ENCODE measurements at regions not wholly inside any gene's neighbourhood (a gene's known extent, or its start where the extent isn't known, plus 50 kb on each side); places are given as distances from the start of the nearest gene placed in this dataset.

DNA sequence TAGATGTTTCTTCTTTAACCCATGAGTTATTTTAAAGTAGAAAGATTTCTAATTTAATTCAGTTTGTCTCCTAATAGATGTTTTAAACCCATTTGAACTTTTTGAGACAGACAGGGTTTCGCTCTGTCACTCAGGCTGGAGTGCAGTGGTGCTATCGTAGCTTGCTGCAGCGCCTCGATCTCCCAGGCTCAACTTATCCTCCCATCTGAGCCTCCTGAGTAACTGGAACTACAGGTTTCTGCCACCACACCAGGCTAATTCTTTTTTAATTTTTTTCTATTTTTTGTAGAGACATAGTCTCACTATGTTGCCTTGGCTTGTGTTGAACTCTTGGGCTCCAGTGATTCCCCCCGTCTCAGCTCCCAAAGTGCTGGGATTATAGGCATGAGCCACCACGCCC lies 53.0 kb upstream of the RAB18 start:
- no peak for DNase-seq

DNA sequence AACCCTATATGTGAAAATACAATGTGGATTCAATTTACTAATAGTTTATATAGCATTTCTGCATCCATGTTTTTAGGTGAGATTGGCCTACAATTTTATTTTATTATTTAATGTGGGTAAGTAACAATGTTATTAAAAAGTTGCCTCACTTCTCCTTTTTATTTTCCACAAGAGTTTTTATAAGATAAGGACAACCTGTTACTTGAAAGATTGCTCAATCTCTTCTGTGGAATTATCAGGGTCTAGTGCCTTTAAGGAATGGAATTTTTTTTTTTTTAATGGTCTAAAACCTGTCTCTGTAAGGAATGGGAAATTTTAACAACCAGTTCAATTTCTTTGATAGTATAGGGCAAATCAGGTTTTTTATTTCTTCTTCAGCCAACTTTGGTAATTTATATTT lies 53.9 kb upstream of the RAB18 start:
- no peak for DNase-seq

DNA sequence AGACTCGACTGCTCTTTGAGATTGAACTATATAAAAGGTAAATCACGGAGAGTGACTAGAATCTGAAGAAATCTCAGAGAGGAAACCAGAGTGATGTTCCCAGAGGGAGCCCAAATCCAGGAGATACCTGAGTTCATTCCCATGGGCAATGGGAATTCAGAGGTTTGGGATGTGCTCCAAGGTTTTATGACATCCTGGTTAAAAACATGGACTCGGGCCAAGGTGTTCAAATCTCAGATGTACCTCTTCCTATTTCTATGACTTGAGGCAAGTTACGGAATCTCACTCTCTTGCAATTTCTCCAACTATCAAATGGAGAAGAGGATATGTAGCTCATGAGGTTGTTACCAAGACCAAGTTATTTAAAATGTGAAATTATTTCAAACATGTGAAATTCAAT lies 54.5 kb upstream of the RAB18 start:
- no peak for DNase-seq

DNA sequence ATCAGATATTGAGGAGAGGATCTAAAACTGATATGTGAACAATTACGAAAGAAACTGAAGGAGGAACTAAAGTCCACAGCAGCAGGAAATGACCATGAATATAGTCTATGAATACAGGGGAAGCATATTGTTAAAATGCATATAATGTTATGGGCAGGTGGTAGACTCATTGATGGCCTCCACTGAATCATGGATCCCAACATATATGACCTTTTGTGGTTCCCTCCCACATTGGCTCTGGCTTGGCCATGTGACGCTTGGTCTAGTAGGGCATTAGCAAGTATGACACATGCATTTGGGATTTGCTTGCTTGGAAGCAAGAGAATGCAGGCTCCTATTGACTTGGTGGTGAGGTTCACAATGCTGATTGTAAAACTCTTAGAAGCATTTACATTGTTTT lies 55.2 kb upstream of the RAB18 start:
- no peak for DNase-seq

DNA sequence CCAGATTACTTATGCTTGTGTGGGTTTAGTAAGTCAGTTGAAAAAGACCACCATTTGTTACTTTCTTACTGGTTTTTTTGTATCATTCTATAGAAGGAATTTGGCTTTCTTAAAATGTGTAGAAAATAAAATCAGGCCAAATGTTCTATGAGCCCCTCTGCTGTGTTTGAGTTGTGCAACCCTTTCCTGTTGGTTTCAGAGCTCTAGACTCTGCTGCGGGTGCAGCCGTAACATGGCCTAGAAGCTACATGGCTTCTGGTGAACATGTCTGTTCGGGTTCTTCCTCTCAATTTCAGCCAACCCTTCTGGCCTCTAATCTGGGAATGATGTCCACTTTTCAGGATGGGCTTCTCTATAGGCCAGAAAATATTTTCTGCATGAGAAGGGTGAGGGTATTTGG lies 56.6 kb upstream of the RAB18 start:
- DNase-seq, result no peak

DNA sequence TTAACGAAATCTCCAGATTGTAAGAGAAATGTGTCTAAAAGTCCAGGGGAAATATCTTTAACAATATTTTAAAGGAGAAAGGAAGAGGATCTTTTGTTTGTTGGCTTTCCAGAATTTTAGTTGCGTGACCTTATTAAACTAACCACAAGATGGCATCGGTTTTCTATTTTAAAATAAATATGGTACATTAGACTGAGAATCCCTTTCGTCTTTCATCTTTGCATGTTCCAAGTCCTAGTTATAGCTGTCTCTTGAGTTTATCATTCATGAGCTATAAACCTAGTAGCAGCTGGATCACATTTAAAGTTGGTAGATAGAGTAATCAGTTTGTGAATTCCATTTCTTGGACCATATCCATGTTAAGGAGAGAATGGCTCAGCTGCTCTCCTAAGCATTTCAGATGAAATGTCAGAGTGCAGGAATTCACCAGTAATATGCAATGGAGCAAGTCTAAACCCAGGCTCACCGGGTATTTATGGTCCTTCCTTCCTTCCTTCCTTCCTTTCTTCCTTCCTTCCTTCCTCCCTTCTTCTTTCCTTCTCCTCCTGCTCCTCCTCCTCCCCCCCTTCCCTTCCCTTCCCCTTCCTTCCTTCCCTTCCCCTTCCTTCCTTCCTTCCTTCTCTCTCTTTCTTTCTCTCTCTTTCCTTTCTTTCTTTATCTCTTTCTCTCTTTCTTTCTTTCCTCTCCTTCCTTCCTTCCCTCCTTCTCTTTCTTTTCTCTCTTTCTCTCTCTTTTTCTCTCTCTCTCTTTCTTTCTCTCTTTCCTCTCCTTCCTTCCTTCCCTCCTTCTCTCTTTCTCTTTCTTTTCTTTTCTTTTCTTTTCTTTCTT lies 57.8 kb upstream of the RAB18 start:
- DNase-seq, result no peak

DNA sequence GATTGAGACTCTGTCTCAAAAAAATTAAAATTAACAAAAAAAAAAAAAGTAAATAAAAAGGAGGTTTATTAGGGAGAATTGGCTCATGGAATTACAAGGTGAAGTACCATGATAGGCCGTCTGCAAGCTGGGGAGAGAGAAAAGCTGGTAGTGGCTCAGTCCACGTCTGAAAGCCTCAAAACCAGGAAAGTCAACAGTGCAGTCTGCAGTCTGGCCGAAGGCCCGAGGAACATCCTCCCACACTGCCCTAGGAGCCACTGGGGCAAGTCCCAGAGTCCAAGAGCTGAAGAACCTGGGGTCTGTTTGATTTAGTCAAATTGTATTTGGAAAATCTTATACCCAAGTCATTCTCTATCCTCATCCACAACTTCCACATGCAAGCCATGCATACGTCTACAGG lies 59.0 kb upstream of the RAB18 start:
- DNase-seq, result no peak

DNA sequence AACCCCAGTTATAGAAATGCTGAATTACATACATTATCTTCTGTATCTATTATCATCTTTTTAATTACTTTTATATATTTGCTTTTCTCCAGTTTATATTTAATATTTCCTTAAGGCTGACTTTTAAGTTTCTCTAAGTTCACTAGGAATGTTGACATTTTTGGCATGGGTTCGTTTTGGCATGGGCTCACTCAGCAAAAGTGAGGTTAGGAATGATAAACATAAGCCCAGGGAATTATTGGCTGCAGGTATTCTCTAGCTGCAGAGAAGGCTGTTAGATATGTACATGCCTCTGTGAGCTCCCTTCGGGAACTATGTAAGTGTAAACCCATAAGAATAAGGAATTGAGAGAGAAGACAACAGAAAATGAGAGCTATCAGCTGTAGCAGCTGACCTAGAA lies 63.6 kb upstream of the RAB18 start:
- DNase-seq, result no peak

DNA sequence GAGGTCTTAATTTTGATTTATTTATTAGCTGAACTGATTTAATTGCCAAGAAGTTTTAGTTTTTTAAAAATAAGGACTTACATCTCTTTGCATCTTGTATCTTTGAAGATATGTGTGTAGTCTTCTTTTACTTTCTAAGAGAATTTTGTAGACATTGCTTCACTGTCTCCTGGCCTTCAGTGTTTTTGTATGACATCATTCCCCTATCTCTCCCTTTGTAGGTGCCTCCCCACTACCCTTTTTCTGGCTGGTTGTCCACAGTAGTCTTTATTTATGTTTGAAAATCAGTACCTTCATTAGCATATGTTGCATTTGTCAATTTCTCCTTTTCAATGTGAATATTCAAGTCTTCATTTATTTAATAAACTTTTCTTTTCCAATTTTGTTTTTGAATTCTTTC lies 64.1 kb upstream of the RAB18 start:
- DNase-seq, result no peak

DNA sequence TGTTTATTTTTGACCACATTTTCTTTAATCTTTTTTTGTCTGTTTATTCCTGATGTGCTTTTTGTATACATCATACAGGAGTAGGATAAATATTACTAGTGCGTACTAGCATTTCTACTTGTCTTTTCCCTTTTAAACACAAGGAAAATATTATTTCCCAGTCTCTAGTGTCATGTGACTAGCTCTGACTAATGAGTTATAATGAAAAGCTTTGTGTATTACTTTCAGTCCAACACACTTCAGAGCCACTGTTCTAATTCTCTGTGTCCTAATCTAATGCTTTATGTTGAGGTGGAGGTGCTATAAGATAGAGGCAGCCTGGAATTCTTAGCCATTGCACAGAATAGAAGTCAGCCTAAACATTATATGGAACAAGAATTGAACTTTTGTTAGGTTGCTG lies 65.0 kb upstream of the RAB18 start:
- DNase-seq, result no peak

DNA sequence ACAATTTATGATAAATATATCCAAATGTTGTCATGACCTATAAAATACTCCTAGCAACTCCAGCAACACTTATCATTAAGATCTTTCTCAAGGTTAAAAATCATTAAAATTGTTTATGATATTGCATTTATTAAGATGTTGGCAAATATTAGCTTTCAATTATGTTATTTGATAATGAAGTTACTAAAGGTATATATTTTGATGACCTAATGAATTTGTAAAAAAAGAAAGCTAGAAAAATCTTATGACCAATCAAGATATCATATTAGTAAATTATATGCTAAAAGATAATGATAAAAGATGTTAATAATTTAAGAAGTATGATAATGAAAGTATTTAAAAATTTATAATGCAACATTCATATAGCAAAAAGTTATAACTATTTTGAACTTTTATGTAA lies 66.3 kb upstream of the RAB18 start:
- no peak for DNase-seq

DNA sequence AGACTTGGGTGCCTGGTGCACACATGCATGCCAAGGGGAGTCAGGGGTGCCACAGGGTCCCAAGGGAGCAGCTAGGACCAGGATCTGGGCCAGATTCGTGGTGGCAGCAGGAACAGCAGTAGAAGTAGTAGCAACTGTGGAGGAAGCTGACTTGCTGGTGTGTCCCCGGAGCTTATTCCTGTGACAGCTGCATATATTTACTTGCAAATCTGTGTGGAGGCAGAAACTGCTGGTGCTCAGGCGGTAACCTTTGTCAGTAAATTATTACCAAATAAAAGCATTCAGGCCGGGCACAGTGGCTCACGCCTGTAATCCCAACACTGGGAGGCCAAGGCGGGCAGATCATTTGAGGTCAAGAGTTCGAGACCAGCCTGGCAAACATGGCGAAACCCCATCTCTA lies 67.4 kb upstream of the RAB18 start:
- DNase-seq, result no peak

DNA sequence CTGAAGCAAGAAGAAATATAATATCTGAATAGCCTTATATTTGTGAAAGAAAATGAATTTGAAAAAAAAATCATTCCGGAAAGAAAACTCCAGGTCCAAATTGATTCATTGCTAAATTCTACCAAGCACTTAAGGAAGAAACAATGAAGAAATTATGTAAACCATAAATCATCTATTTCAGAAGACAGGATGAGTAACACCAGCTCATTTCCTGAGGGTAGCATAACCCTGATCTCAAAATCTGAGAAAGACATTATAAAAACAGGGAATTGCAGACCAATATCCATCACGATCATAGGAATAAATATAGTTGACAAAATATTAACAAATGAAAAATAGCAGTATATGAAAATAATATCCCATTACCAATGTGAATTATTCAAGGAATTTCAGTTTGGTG lies 70.1 kb upstream of the RAB18 start:
- DNase-seq, result no peak

DNA sequence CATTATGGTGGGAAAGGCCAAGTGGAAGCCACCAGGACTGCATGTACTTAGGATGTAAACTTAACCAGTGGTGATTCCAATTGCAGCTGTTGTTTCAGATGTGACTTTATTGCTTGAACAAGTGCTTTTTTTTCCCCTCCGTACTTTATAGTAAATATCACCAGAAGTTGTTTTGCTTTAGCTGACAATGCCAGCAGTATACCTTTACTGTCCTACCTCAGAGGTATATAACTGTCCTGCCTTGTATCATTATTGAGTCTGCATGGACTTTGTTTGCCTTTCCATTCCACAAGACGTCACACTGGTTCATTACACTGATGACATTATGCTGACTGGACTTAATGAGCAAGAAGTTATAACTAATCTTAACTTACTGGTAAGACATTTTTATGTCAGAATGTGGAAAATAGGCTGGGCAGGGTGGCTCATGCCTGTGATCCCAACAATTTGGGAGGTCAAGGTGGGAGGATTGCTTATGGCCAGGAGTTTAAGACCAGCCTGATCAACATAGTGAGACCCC lies 77.1 kb upstream of the RAB18 start:
- no peak for DNase-seq

DNA sequence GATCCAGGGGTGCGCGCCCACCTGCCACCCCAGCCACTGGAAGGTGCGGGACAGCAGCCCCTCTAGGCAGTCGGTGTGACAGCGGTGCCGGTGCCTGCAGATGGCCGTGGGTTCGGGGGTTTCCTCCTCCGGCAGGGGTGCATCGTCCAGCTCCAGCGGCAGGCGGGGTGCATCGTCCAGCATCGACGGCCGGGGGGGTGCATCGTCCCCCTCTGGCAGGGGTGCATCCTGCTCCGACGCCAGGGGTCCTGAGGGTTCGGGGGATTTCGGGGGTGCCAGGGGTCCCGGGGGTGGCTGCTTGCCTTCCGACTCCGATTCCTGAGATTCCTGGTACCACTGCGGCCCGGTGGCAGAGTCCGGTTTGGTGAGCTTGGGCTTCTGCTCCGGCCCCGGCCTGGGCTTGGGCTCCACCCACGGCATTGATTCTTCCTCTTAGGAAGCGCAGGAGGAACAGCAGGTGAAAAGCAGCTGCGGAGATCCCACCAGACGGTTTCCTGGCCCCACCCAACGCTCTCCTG lies 90.2 kb upstream of the RAB18 start:
- no peak for DNase-seq

DNA sequence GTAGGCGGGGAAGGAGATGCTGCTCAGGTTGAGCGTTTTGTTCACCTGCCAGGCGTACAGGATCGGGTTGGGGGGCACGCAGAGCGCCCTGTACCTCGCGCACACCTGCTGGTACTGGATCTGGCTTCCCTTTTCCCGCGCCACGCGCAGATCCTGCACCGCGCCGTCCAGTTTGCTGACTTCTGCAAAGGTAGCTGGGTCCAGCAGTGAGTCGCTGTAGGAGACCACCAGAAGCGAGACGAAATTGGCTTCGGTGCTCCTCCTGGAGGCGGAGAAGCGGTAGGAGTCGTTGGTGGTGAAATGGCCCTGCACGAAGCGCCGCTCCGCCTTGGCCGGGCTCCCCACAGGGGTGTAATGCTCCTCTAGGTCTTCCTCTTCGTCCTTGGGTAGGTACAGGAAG lies 90.7 kb upstream of the RAB18 start:
- no peak for DNase-seq

DNA sequence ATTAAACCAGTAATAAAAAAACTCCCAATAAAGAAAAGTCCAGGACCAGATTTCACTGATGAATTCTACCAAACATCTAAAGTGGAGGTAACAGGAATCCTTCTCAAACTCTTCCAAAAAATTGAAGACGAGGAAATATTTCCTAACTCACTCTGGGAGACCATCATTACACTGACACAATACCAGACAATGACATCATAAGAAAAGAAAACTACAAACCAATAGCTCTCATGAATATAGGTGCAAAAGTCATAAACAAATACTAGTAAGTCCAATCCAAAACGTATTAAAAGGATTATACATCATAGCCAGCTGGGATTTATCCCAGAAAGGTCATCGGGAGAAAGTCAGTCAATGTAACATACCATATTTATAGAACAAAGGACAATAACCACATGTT lies 94.0 kb upstream of the RAB18 start:
- no peak for DNase-seq

DNA sequence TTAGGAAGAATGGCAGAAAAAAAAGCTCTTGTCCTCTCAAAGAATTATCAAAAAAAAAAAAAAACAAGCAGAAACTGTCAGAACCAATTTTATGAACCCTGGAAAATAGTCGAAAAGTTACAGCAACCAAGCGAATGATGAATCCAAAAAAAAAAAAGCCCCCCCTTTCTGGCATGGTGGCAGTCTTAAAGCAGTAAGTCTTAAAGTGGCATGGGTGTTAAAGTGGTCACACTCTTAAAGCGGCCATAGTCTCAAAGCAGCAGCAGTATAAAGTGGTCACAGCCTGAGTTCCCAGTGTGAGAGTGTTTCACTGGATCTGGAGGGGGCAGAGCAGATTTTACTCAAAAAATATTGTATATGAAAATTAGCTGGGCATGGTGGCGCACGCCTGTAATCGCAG lies 96.8 kb upstream of the RAB18 start:
- no peak for DNase-seq

DNA sequence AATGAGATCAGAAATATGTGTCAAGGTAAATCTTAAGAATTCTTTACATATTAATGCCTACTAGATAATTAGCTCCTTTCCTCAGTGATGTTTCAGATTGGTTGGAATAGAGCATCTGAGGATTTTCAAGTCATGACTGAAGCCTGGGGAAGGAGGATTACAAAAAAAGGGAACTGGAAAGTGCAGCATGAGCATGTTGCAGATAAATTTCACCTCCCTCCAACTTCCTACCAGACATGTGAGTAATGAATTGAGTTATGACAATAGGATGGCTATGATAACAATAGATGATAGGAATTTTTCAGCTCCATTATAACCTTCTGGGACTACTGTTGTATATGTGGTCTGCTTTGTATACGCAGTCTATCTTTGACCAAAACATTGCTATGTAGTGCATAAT lies 104.2 kb upstream of the RAB18 start:
- DNase-seq, result no peak

DNA sequence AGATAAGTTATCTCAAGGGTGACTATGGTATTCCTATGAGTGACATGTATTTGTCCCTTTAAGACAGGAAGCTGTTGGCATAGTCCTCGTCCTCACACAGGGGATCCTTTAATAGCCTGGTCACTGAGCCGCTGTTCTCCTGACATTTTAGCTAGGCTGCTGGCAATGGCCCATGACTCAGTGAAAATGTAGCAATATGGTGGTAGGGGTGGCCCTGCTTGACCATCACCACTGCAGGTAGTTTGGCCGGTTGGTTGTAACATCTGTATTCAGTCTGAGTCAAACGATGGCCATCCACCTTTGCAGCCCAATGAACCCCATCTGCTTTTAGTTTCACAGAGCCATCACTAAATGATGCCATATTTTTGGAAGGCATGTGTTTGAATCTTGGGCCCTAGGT lies 110.1 kb upstream of the RAB18 start:
- DNase-seq, result no peak

DNA sequence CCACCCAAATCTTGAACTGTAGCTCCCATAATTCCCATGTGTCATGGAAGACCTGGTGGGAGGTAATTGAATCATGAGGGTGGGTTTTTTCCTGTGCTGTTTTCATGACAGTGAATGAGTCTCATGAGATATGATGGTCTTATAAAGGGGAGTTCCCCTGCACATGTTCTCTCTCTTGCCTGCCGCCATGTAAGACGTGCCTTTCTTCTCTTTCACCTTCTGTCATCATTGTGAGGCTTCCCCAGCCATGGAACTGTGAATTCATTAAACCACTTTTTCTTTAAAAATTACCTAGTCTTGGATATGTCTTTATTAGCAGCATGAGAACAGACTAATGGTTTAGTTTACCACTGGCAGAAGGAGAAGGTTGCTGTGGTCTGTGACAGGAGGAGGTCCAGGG lies 111.5 kb upstream of the RAB18 start:
- no peak for DNase-seq

DNA sequence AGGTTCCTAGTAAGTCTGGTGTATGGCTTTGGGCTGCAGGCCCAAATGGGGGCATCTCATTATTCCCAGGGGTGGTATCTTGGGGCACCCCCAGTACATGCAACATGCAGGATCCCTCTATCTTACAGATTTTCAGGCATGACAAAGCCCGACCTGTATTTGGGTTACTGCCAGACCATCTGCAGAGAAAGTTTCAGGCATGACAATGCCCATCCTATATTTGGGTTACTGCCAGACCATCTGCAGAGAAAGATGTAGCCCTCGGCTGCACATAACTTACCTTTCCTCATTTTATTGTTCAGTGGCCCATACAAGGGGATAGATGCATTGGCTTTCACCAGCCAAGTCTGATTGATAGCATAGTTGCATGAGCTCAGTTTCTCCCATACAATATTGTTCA lies 112.2 kb upstream of the RAB18 start:
- DNase-seq, result no peak

DNA sequence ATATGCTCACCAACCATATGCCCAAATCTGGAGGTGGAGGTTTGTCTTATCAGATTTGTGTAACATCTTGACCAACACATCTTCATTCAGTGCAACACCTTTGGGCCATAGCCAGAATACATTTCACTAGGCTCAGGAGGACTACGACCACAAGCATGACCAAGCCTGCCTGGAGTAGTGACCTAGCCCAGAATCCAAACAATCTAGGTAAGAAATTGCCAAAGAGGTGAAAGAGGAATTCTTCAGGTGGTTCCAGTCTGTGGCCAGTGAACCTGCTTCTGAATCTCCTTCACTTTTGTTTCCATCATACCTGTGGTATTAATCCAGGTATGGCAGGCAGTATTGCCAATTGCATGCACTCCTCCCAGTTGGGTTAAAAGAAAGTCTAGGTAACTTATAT lies 112.8 kb upstream of the RAB18 start:
- no peak for DNase-seq

DNA sequence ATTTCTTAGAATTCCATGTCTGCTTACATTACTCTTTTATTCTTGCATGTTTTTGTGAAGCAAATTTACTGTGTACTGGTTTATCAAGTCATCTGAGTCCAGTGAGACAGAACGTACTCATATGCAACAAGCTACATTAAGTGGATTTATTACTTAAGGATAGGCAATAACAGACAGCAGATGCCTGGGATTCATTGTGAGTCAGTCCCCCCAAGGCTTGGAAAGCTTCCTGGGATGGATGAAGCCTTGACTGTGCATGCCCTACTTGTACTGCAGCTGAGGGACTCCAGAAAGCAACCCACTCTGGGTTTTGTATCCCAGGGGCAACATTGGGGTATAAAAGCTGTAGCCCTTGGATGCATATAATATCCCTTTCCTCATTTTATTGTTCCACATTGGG lies 113.4 kb upstream of the RAB18 start:
- no peak for DNase-seq

DNA sequence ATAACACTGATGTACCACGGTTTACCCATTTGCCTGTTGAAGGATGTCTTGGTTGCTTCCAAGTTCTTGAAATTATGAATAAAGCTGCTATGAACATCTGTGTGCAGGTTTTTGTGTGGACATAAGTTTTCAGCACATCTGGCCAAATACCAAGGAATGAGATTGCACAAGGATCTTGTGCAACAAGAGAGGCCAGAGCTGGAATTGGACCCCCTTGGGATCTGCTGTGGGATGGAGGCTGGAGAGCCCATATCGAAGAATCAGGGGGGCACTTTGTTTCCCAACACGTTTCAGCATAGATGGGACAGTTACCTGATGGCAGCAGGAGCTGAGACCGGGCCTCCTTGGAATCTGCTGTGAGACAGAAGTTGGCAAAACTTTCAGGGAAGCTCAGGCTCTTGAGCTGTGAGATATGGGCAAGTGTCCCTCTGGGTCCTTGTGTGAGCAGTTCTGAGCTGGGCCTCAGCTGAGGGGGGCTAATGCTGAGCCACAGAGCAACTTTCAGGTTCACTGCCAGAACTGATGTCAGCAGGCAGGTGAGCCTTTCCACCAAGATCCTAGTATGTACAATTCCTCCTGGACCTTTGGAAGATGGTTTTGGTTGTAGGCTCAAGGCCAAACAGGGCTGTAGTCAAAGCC lies 115.2 kb upstream of the RAB18 start:
- DNase-seq, result no peak
